ENCODE measurements at regions not wholly inside any gene's neighbourhood (a gene's known extent, or its start where the extent isn't known, plus 50 kb on each side); places are given as distances from the start of the nearest gene placed in this dataset.

DNA sequence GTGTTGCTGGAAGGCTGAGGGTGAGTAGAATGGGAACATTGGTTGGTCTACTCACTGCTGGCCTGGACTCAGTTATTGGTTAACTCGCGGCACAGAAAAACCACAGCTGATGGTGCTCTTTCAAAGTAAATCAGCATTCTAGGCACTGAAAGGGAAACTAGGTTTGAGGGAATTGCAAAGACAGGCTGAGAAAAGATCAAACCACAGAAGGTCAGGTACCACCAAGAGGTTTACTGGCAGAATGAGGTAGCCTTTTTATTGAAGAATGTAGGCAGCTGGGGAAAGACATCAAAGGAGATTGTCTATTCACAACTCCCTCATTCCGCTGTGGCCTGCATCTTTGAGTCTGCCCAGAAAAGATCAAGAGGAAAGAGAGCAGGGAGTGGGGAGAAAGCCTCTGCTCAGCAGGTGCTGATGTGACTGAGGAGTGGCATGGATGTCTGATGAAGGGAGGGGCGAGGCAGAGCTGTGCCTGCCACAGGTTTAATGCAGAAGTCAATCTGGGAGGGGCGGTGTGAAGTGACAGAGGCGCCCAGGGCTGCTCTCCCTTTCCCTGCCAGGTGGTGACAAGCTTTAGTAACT, 255.5 kb downstream of the MAN2A1 start:
- DNase-seq = no peak

GRCh38 chr5:109945723-109946480, 256.2 kb downstream of the MAN2A1 start:
- no peak for DNase-seq

DNA sequence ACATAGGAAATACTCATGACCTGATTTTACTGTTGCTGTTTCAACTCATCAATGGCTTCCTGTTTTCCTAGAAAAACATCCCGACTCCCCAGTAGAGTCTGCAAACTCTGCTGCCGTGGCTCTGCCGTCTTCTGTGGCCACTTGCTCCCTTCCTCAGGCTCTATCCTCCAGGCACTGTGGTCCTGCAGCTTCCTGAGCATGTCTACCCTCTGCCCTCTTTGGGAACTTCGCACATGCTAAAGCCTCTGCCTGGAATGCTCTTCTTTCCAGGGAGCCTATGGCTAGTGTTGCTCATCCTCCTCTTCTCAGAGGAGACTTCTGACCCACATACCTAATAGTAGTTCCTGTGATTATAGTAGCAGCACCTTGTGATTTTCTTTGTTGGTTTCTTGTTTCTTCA, 256.9 kb downstream of the MAN2A1 start:
- no peak for DNase-seq

DNA sequence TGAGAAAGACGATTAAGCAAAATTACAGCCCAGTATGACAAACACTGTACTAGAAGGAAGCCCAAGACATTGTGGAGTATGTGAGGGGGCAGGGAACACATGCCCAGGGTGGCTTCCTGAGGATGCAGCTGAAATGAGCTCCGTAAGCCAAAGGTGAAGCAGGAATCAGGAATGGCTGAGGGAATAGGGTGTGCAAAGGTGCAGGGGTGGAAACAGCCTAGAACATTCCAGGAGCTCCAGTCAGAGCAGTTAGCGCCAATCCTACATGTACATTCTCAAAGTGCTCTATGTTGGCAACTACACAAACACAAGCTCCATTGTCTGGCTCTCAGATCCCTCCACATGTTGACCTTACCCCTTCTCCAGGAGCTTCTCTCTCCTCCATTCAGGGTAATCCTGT, 257.9 kb downstream of the MAN2A1 start:
- DNase-seq = no peak

DNA sequence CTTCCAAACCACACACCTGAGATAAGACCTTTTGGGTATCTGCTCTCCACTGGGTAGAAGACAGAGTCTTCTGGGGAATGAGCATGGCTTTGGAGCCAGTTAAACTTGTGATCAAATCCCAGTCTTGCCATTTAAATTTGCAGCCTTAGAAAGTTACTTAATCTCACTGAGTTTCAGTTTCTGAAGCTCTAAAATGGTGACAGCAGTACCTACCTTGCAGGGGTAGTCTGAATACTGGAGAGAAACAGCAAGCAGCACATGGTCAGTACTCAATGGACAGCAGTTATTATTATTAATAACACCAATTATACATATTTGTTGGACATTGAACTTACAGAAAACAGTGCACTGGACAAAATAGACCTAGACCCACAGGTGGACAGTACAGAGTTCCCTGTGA, 260.9 kb downstream of the MAN2A1 start:
- no peak for DNase-seq

- no peak for DNase-seq
Observed at GRCh38 chr5:109951348-109951747, 261.6 kb downstream of the MAN2A1 start.

GRCh38 chr5:109951758-109952157, 262.0 kb downstream of the MAN2A1 start:
- no peak for DNase-seq

DNA sequence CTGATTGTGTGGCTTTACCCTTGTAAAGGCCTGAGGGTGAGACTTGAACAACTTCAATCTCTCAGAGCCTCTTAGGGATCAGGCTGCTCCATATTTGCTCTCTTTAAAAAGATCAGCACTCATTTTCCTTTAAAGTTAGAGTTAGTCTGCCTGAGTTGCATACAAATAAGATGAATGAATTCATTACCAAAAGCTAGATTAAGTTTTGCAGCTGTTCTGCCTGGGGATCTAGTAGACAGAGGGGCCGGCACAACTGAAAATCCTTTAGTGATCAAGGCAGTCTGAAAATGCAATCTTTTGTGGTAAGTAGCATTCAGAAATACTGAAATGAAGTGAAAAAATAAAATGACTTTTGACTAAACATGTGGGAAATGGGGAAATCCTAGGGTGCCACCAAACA, 264.0 kb downstream of the MAN2A1 start:
- DNase-seq = no peak

DNA sequence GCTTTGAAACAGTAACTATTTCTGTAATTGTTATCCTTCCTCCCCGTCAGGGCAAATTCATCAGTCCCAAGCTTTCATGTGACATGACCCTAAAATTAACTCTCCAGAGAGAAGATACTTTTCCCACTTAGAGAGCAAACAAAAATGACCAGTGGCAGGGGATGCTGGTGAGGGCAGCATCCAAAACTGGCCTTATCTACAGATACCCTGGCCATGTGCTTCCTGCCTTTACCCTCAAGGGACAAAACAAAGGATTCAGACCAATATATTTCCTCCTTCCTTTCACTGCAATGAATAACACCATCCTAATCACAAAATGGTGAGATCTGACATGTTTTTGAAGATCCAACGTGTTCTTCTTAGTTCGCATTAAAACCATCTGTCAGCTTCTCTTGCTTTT, 267.2 kb downstream of the MAN2A1 start:
- DNase-seq = no peak

DNA sequence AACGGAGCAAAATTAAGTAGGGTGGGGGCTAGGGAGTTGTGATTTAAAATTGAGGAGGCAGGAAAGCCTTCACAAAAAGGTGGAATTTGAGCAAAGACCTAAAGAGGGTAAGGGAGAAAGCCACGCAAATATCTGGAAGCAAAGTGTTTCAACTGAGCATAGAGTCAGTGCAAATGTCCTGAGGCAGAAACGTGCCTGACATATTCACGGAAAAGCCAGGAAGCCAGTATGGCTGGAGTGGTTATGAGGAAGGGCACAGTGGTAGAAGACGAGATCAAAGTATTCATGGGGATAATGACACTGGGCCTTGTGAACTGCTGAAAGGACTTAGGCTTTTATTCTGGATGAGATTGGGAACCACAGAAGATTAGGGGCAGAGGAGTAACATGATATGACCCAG, 268.4 kb downstream of the MAN2A1 start:
- DNase-seq = no peak

DNA sequence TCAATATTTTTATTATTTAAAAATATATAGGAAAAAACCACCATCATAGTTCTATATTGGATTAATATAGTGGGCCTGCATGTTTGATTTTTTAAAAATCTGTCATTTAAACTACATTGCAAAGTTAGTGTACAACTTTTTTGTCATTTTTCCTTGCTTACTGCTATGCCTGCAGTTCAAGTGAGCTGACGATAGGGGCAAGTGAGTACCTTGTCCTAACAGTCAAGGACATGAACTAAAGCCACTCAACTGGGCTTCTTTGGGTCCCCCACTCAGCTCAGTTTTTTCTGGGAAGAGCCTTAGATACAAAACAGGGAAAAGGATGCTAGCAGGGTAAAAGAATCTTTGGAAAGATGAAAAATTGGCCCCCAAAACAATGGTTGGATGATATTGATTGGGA, 269.9 kb downstream of the MAN2A1 start:
- DNase-seq = no peak

DNA sequence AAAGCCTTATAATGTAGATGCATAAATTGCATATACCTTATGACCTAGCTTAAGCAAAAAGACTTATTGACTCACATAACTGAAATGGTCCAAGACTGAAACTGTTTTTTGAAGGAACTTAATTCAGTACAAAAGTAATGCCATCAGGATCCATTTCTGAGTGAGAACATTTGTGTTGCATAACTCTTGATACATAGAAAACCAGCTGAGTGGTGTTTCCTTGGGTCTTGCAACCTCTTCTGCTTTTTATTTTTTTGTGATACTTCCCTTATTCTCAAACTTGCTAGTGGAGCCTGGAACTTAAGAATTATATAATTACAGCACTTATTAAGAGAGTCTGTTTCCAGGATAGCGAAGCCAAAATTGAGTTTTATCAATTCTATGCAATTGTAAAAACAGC, 272.0 kb downstream of the MAN2A1 start:
- DNase-seq = no peak

DNA sequence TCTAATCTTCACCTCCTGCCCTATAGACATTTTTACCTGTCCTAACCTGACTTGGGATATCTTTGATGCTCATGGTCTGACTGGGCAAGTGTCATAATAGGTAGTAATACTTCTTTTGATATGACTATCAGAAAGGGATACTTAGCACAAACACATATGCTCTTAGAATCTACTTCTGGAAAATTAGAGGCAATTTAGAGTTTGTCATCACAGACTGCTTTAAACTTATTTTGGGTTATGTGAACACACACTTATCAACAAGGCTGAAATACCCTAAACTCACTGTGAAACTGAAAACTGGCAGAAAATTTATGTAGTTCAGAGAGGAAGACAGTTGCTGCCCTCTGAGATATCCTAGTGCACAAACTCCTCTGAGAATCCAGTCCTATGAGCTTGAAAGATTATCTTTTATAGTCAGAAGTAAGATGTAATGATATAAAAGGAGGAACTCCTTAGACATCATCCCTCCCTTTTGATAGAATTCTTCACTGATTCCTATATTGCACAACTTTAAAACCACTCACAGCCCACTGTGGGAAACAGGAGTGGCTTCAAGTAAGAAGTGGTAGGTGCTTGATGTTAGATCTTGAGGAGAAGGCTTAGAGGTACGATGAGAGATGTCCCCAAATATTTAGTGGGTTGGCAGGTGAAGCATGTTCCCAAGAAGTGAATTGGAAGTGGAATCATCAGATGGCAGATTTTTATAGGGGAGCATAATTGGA, 273.3 kb downstream of the MAN2A1 start:
- no peak for DNase-seq

DNA sequence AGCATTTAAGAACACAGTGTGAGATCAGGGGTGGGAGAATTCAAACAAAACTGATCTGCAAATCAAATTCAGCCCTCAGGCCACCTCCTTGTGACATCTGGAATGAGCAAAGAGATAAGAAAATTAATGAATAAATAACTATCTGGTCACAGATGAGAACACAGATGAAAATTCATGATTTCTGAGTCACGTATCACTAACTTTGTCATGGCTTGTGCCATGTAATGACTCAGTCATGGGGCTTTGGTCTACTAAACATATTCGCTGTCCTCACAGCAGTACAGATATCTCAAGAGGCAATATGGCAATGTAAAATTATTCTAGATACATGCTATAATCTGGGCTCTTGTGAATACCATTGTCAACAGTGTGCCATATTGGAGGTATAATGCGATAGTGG, 274.4 kb downstream of the MAN2A1 start:
- no peak for DNase-seq

DNA sequence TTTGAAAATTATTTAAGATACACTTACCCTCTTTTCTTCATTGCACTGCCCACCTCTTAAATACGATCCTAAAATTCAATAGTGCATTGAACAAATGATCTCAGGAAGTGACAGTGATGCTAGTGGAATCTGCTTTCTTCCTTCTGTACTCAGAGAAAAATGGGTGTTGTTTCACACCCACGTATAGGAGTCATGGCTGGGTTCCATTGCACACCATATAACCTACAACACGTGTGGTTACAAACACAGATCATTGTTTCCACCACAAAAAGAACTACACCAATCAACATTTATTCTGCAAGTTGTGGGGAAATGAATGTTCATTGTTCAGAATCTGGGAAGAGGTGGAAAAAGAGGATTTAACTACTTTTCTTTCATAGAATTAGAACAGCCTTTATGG, 275.9 kb downstream of the MAN2A1 start:
- DNase-seq = no peak

DNA sequence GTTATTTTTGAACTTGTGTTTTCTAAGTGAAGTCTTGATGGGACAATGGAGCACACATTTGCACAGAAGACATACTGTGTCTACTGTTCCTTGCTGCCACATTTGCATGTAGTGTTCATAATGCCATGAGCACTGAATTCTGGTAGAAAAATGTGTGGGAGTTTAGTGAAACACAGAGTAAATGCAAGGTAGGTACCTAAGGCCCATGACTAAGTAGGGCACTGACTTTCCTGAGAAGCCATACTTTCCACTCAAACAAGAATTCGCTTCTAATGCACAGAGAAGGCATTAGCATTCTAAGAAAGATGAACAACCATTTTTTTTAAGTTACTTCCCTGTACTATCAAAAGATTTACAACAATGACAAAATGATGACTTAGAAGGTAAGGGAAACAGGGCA, 282.2 kb downstream of the MAN2A1 start:
- DNase-seq = no peak

- DNase-seq = no peak
Observed at GRCh38 chr5:109981979-109982378, 292.3 kb downstream of the MAN2A1 start.

GRCh38 chr5:109982966-109983534, 293.3 kb downstream of the MAN2A1 start:
- no peak for DNase-seq

DNA sequence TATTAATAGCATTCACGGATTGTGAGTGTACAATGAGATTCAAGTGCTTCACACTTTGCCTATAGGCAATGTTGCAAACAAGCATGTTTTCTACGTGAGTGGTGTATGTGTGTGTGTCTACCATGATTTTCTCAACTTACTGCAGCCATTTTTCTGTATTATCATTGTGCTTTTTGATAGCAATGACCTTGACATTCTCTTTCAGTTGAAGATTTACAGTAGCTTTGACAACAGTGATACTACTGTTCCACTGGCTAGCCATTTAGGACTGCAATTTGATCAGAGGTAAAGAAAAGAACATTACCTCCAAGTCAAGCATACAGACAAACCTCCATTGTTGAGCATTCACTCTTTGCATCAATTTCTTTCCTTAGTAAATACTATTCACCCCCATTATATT, 297.0 kb downstream of the MAN2A1 start:
- no peak for DNase-seq

DNA sequence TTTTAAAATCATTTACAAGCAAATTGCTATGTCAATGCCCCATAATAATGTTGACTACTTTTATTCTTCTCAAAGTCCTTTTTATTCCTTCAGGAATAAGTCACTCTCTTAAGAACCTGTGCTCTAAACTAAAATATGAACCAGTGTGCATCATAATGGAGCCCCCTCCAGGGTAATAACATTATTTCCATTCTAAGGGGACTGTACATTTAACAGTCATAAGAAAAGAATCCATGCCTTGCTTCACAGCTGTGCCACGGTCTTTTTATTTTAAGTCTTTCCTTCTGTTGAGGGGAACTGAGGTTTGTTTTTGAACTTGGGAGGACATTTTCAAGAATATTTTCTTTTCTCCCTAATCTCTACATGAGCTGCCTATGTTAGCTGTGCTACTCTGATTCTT, 297.6 kb downstream of the MAN2A1 start:
- no peak for DNase-seq

GRCh38 chr5:109987970-109988369, 298.2 kb downstream of the MAN2A1 start:
- no peak for DNase-seq

DNA sequence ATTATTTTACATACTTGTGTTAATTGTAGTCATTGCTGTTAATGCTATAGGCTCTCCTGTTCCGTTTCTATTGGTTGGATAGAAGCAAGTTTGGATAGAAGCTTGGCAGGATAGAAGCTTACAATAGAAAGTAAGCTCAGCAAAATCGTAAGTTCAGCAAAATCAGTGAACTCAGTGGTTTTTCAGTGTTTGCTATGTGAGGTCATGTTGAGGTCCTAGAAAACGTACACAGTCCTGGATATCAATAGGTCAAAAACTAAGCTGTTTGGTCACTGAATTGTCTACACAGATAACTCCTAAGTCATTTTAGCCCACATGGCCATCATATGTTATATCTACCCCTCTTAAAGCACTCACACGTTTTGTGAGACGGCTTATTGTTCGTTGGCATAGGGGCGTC, 299.4 kb downstream of the MAN2A1 start:
- no peak for DNase-seq
